GM21737 (cell line): ENCODE measurements at regions not wholly inside any gene's neighbourhood (a gene's known extent, or its start where the extent isn't known, plus 50 kb on each side); places are given as distances from the start of the nearest gene placed in this dataset.

Source experiments
- ATAC-seq: cut with Tn5 transposase; IDR thresholded peaks from one replicate; pipeline ENCODE4 v1.9.1; 2021; ENCODE audit warnings: mild to moderate bottlenecking, moderate library complexity; ENCODE audit not compliant: unreplicated experiment

- ATAC-seq = no peak
Measured at GRCh38 chr12:124240493-124240892, 54.4 kb upstream of the RFLNA start.

DNA sequence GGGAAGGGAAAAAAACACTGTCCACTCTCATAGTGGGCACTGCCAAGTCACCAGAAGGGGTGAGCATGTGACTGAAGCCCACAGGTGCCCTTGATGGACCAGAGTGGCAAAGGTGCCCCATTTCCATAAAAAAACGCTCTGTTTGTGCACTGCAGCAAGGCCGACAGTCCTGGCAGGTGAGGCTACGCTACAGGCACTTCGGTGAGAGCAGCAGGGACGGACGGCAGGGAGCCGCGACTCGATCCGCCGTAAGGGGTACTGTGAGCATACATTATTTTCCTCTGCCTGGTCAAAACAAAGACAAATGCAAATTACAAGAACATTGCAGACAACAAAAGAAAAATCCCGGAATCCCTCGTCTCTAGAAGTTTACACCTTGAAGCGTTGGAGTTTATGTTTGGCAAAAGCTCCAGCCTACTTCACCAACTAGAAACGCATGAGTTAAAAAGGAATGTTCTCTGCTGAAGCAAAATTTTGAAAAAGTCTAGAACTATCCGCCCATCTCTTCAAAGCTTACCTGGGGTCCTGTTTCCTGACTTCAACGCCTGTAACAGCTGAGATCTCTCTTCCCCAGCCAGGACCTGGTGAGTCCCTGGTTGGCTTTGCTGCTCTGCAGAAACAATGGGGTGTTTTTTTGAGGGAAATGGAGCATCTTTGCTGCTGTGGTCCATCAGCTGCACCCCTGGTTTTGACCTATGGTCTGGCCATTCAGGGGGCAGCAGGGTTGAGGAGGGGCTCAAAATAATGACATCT lies 52.9 kb upstream of the RFLNA start:
- no peak for ATAC-seq

DNA sequence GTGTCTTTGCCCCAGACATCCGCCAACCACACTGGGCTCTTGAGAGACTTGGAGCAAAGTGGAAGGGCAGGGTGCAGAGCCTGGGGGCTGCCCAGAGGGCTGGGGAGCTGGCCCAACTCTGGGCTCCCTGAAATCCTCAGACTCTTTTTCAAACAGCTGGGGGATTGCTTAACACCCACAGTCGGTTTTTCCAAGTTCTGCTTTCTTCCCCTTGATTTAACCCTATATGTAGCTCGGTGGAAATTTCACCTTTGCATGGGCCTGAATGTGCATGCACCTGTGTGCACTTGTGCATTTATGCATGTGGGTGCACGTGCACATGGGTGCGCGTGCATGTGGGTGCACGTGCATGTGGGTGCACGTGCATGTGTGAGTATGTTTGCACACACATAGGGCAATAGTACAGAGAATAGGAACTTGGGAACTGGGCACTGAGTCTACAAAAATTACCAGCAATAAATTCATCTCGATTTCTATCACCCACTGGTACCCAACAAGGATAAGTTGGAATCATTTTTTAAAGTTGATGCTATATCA lies 52.3 kb upstream of the RFLNA start:
- ATAC-seq = no peak

GRCh38 chr12:124243936-124244335 lies 51.0 kb upstream of the RFLNA start:
- no peak for ATAC-seq
